Stimulated activated CD4-positive, alpha-beta T cell treated with anti-CD3 and anti-CD28 coated beads, Interleukin-15, amount 100 ng/mL, for 48 hours (primary cell): ENCODE measurements at regions not wholly inside any gene's neighbourhood (a gene's known extent, or its start where the extent isn't known, plus 50 kb on each side); places are given as distances from the start of the nearest gene placed in this dataset.

Experiments
- DNase-seq, 2 donors: peaks; one replicate each; pipeline ENCODE4 v3.0.0-alpha.2; 2020; ENCODE audit warnings: low read depth in 2 of 2

- no peak for DNase-seq
Observed at GRCh38 chr5:174311121-174311520, 265.6 kb downstream of the NSG2 start.

DNA sequence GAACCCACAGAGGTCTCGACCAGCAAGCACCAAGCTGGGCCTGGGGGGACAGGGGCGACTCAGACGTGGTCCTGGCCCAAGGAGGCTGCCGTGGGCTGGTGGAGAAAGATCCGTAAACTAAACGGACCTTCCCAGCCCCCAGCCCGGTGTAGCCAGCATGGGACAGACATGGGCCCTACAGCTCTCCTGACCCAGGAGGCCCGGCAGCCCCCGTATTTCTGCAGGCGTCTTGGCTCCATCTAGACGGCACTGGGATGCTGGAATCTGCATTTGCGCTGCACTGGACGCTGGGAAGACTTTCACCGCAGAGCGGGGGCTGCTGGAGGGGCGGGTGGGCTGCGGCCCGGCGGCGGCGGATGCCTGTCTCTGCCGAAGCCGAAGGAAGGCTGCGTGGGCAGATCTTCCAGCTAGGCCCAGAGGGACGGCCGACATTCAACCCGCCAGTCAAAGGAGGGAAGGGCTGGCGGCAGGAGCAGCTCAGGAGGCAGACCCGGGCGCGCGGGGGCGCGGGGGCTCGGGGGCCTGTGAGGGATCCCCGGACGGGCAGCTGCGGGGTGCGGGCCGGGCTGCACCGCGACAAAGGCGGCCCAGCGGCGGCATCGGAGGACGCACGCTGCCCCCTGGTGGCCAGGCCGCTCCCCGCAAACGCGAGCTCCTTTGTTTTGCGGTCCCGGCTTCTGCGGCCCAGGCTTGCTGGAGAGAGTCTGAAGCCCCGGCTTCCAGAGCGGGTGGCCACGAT is 266.2 kb downstream of the NSG2 start:
- peak; percentile 26 to 56 for DNase-seq

DNA sequence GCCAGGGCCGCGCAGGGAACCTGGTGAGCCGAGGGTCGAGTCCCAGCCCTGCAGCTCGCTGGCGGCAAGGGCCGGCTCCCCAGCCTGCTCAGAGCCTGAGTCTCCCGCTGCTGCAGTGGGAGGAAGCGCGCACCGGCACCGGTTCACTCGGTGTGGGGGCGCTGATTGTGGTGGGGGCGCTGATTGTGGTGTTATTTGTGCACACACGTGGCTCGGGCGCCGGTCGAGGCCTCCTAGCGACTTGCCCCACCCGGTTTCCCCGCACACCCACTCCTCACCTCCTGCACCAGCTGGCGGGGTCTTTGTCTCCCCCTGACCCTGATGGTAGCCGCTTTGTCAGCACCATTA is 266.7 kb downstream of the NSG2 start:
- no peak for DNase-seq

GRCh38 chr5:174312641-174313040 is 267.1 kb downstream of the NSG2 start:
- DNase-seq = no peak

DNA sequence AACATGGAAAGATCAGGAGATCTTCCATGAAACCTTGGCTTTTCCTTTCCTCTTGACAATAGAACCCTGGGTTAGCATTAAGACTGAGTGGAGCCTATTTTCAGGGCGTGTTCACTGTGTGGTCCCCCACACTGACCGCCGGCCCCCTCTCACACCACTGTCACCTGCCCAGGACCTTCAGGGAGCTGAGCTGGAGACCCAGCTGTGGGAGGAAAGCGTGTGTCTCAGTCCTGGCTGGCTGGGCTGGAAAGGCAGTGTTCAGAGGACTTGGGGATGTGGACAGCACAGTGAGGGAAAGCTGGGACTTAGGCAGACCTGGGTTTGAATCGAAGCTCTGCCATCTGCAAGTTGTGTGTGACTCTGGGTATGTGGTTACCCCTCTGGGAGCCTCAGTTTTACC is 268.1 kb downstream of the NSG2 start:
- DNase-seq = no peak

- DNase-seq = no peak
Observed at GRCh38 chr5:174314261-174314660, 268.8 kb downstream of the NSG2 start.

GRCh38 chr5:174315471-174315870 is 270.0 kb downstream of the NSG2 start:
- no peak for DNase-seq

- no peak for DNase-seq
Observed at GRCh38 chr5:174315871-174316270, 270.4 kb downstream of the NSG2 start.

GRCh38 chr5:174316326-174316725 is 270.8 kb downstream of the NSG2 start:
- DNase-seq = no peak

- no peak for DNase-seq
Observed at GRCh38 chr5:174317256-174317894, 271.9 kb downstream of the NSG2 start.

DNA sequence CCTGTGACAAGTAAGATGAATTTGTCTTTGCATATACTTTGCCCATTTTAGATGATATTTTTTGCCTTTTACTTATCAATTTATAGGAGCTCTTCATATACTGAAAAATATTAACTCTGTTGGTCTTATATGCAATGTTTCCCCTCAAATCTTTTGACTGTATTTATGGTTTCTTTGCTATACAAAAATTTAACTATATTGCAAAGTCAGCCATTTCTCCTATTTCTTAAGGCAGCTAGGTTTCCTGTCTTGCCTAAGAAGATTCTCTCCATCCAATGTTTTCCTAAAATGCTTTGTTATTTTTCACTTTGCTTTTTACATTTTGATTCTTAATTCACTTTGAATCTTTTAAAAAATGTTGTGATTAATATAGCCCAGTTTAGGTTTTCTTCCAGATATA is 273.1 kb downstream of the NSG2 start:
- no peak for DNase-seq

DNA sequence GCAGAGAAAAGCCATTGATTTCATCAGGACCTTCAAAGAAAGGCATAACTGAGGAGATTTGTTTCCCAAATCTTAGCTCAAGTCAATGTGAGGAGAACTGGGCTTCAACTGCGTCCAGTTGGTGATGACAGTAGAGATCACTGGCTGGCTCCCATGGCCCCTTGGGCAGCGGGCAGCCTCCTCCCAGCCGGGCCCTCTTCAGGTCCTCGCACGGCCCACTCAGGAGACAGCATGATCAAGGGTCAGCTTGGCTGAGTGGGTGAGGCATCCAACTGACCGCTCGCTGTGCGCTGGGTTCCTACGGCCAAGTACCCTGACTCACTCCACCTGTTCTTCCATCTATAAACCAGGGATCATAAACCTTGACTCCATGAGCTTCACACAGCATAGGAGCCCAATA is 274.0 kb downstream of the NSG2 start:
- no peak for DNase-seq

- DNase-seq = no peak
Observed at GRCh38 chr5:174320051-174320450, 274.5 kb downstream of the NSG2 start.

DNA sequence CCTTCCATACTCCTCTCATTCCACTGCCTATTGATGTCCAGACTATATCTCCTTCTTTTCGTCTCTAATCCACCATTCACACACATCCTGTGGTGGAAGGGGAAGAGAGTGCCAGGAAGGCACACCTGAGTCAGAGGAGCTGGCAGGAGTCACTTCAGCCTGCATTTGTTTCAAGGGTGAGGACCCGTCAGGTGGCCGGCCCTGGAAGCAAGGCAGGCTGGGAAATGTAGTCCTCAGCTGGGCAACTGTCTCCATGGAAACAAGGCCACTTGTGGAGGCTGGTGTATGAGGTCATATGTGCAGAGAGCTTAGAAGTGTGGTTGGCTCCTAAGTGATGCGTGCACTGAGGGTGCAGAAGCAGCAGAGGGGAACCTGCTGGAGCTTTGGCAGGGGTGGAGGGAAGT is 278.4 kb downstream of the NSG2 start:
- DNase-seq = no peak

DNA sequence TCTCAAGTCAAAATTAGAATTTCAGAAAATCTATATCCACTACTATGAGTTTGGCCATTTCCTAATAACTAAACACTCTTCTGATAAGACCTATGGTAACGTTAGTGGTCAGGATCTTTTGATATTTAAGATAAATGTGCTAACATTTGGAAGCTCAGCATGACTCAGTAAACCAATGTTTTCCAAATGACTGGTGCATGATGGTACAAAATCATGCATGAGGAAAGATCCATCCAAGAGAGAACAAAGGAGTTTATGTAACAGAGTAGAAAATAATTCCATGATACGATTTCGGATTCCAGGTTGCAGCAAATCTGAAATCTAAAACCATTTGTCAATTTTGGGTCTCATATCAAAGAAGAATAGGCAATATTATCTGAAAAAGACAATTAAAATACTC is 279.2 kb downstream of the NSG2 start:
- DNase-seq = no peak

DNA sequence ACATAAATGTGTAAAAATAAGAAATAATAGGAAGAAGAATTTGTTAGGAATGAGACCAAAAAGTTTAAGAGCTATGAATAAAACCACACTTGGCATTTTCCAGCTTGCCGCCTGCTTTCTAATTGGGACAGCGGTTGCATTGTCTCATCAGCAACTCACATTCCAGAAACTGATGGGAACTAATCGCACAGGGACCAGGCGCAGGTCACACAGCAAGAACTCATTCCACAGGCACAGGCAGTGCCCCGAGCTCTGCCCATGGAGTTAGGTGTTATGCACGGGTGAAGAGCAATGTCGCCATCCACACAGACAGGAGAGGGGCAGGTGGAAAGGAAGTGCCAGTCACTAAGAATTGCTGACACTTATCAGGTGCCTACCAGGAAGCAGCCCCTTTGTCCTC is 279.9 kb downstream of the NSG2 start:
- no peak for DNase-seq

DNA sequence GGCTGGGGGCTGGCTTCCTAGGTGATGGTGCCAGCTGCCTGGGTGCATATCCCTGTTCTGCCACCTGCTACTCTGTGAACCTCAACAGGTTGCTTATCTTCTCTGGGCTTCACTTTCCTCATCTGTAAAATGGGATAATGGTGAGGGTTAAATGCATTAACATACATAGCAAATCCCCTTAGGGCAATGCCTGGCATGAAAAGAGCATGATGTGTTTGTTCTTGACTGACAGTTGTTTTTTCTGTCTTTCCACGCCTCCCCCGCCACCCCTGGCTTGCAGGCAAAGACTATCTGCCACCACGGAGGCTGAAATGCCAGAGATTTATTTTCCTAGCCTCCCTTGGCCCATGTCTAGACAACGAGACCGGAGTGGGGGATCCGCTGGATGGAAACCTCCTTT is 280.5 kb downstream of the NSG2 start:
- no peak for DNase-seq

DNA sequence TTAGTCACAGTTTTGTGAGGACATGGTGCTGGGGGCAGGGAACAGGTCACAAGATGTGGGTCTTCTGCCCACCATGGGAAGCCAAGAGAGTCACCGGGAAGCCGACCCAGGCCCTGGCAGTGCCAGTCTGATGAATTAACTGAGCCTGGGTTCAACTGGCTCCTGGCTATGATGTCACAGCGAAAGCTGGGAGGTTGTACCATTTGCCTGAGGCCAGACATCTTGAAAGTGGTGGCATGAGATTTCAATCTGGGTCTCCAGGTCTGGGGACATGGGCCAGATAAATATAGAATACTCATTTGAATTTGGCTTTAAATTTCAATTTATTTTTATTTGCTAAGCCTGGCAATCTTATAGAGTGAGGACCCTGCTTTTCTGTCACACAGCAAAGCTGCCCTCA is 280.9 kb downstream of the NSG2 start:
- no peak for DNase-seq

DNA sequence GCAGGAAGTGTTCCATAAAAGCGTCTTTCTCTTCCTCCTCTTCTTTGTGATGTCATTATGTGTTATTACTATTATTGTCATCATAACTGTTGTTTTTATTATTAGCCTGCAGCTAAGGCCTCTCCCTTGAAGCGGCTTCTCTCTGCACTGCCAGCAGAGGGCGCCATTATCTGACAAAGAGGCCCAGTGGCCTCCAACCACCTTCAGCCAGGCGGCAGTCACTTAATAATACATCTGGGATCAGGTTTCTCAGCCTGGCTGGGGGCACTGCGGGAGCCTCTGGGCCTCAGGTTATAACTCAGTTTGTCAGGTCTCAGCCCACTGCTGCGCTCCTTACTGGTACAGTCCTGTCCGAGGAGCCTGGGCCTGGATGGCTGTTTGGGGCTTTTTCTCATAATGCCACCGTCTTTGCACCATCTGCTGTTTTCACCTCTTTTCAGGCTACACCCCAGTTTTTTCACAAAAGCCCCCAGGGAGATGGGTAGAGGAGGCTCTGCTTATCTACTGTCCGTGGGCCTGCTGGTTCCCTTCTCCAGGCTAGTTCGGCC is 281.9 kb downstream of the NSG2 start:
- DNase-seq = peak; percentile 31 to 50

- no peak for DNase-seq
Observed at GRCh38 chr5:174327896-174328295, 282.4 kb downstream of the NSG2 start.

- DNase-seq = no peak
Observed at GRCh38 chr5:174328631-174329299, 283.3 kb downstream of the NSG2 start.

DNA sequence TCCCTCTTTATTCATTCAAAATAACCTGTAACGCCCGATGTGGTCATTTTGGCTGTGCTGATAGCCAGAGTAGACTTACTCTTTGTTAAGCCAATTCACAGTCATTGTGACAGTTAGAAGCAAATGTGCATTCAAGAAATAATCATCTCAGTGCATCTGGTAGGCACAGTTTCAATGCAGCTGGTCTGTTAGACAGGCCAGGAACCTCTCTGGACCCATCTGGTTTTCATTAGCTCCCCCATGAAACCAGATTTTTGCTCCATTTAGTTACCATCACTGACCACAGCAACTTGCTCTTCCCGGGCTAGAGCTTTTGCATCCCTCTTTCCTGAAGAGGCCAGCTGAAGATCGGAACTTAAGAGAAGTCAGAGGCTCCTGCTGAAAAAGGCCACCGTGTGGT is 284.2 kb downstream of the NSG2 start:
- DNase-seq = no peak
